HG02759 (cell line): ENCODE measurements at regions not wholly inside any gene's neighbourhood (a gene's known extent, or its start where the extent isn't known, plus 50 kb on each side); places are given as distances from the start of the nearest gene placed in this dataset.
"Not testable (repeated sequence)": the region's sequence is repeated elsewhere in the genome, so short reads cannot be mapped to it uniquely, and the experiment has no call there.

Experiments used
- ATAC-seq: cut with Tn5 transposase; IDR thresholded peaks from one replicate; pipeline ENCODE4 v1.9.1; 2021; ENCODE audit warnings: mild to moderate bottlenecking, moderate library complexity; ENCODE audit not compliant: unreplicated experiment

GRCh38 chr2:228373191-228373590 lies 191.7 kb upstream of the SPHKAP start:
- ATAC-seq: no peak

GRCh38 chr2:228372212-228372611 lies 190.7 kb upstream of the SPHKAP start:
- no peak for ATAC-seq

GRCh38 chr2:228369400-228370031 lies 188.0 kb upstream of the SPHKAP start:
- ATAC-seq: no peak

- ATAC-seq: no peak
These were observed 185.9 kb upstream of the SPHKAP start for GRCh38 chr2:228367356-228367755.

GRCh38 chr2:228359473-228359872 lies 178.0 kb upstream of the SPHKAP start:
- ATAC-seq: no peak

- ATAC-seq: no peak
These were observed 174.4 kb upstream of the SPHKAP start for GRCh38 chr2:228355897-228356296.

GRCh38 chr2:228352980-228353379 lies 171.5 kb upstream of the SPHKAP start:
- ATAC-seq: not testable (repeated sequence)

GRCh38 chr2:228352048-228352447 lies 170.6 kb upstream of the SPHKAP start:
- ATAC-seq: no peak

- no peak for ATAC-seq
These were observed 167.1 kb upstream of the SPHKAP start for GRCh38 chr2:228348516-228349064.

GRCh38 chr2:228344531-228344930 lies 163.0 kb upstream of the SPHKAP start:
- no peak for ATAC-seq

- no peak for ATAC-seq
These were observed 158.0 kb upstream of the SPHKAP start for GRCh38 chr2:228339525-228339924.

- ATAC-seq: no peak
These were observed 152.7 kb upstream of the SPHKAP start for GRCh38 chr2:228334180-228334579.

GRCh38 chr2:228329282-228329681 lies 147.8 kb upstream of the SPHKAP start:
- ATAC-seq: no peak

GRCh38 chr2:228321015-228321414 lies 139.5 kb upstream of the SPHKAP start:
- no peak for ATAC-seq

- ATAC-seq: no peak
These were observed 136.7 kb upstream of the SPHKAP start for GRCh38 chr2:228318218-228318617.

- ATAC-seq: no peak
These were observed 130.7 kb upstream of the SPHKAP start for GRCh38 chr2:228312172-228312571.

GRCh38 chr2:228303960-228304359 lies 122.5 kb upstream of the SPHKAP start:
- no peak for ATAC-seq

- ATAC-seq: no peak
These were observed 102.1 kb upstream of the SPHKAP start for GRCh38 chr2:228283491-228284171.

- no peak for ATAC-seq
These were observed 100.9 kb upstream of the SPHKAP start for GRCh38 chr2:228282376-228282775.

- no peak for ATAC-seq
These were observed 91.7 kb upstream of the SPHKAP start for GRCh38 chr2:228273159-228273558.

GRCh38 chr2:228269351-228269750 lies 87.9 kb upstream of the SPHKAP start:
- ATAC-seq: no peak

- no peak for ATAC-seq
These were observed 87.3 kb upstream of the SPHKAP start for GRCh38 chr2:228268756-228269155.
